ENCODE measurements at regions not wholly inside any gene's neighbourhood (a gene's known extent, or its start where the extent isn't known, plus 50 kb on each side); places are given as distances from the start of the nearest gene placed in this dataset.
"Not testable (repeated sequence)": the region's sequence is repeated elsewhere in the genome, so short reads cannot be mapped to it uniquely, and the experiment has no call there.

DNA sequence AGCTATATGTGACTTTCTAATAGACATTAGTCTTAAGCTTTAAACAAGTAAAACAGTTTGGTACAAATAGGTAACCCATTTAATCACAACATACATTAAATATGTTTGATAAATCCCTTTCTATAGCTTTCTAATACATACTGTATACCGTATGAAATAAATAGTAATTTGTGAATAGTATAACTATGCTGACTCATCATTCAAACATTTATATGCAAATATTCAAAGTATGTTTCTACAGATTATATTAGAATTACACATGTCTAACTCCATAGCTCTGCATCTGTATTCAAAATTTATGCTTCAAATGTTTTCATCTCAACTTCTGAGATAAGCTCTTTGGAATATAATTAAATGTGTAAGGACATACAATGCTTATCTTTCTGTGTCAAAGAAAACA is 142.7 kb upstream of the ZNF804A start:
- CTCF ChIA-PET = no interaction called here
- no TSS peak for BruUV-seq (replicated peaks)

DNA sequence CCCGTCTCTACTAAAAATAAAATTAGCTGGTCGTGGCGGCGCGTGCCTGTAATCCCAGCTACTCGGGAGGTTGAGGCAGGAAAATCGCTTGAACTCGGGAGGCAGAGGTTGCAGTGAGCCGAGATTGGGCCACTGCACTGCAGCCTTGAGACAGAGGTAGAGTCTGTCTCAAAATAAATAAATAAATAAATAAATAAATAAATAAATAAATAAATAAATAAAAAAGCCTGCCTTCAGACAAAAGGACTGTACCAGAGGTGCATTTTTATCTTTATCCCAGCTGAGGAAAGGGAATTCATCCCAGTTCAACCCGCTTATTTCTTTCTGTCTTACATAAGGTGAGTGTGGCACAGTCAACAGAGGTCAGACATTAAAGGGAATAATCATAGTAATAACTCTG is 141.6 kb upstream of the ZNF804A start:
- H3K27ac ChIP-seq (ENCODE audit: low read depth, low read length); H3K36me3 ChIP-seq (ENCODE audit: control insufficient read depth in 1 of 2, insufficient read depth in 2 of 2, low read length in 2 of 2); H3K9me2 ChIP-seq (ENCODE audit: insufficient read depth); RAD21 ChIA-PET (ENCODE audit: low non-redundant PET in 1 of 2, low total read pairs in 2 of 2, uncharacterized antibody in 2 of 2, unreplicated experiment in 2 of 2); H4K20me1 ChIP-seq (ENCODE audit: insufficient read depth); H3K4me3 ChIP-seq (replicated peaks in 1 of 2; ENCODE audit: low read depth in 1 of 2, low read length in 2 of 2); ATAC-seq; H3K9me3 ChIP-seq (ENCODE audit: control insufficient read depth in 1 of 2, insufficient read depth in 1 of 2, low read depth in 1 of 2, low read length in 2 of 2); H3K4me2 ChIP-seq (ENCODE audit: low read length); intact Hi-C loops (cut with micrococcal nuclease); H3K4me1 ChIP-seq (ENCODE audit: control insufficient read depth in 1 of 2, insufficient read depth in 2 of 2, low read length in 2 of 2); H3K9ac ChIP-seq (ENCODE audit: low read length); BruUV-seq (replicated peaks); POLR2A ChIA-PET; H2AFZ ChIP-seq (ENCODE audit: low read depth, low read length, poor library complexity, severe bottlenecking); CTCF ChIA-PET; H3K27me3 ChIP-seq (ENCODE audit: insufficient read depth, low read length); H3K79me2 ChIP-seq (ENCODE audit: insufficient read depth, low read length); DNase-seq (ENCODE audit: low read depth, low spot score): not testable (repeated sequence)

More for the DNA sequence above, 142.7 kb upstream of the ZNF804A start:
- Histone ChIP-seq H4K20me1 (ENCODE audit: insufficient read depth) (no peaks in the 10 kb centered on the region), H3K36me3 (ENCODE audit: control insufficient read depth in 1 of 2, insufficient read depth in 2 of 2, low read length in 2 of 2) (no peaks in the 10 kb centered on the region), H3K4me3 (replicated peaks in 1 of 2; ENCODE audit: low read depth in 1 of 2, low read length in 2 of 2) (no peak overlapping the region), H3K9ac (ENCODE audit: low read length) (no peak overlapping the region), H3K9me2 (ENCODE audit: insufficient read depth) (no peaks in the 10 kb centered on the region), H3K79me2 (ENCODE audit: insufficient read depth, low read length) (no peaks in the 10 kb centered on the region), H3K9me3 (ENCODE audit: control insufficient read depth in 1 of 2, insufficient read depth in 1 of 2, low read depth in 1 of 2, low read length in 2 of 2) (no peaks in the 10 kb centered on the region), H2AFZ (ENCODE audit: low read depth, low read length, poor library complexity, severe bottlenecking) (peak overlapping the region; percentile 22), H3K4me1 (ENCODE audit: control insufficient read depth in 1 of 2, insufficient read depth in 2 of 2, low read length in 2 of 2) (no peaks in the 10 kb centered on the region), H3K27me3 (ENCODE audit: insufficient read depth, low read length) (no peaks in the 10 kb centered on the region), H3K27ac (ENCODE audit: low read depth, low read length) (no peak overlapping the region), H3K4me2 (ENCODE audit: low read length) (no peak overlapping the region)
- DNase-seq (ENCODE audit: low read depth, low spot score) (no peak), ATAC-seq (no peak)
- intact Hi-C loops (cut with micrococcal nuclease) = no loop called here
- RAD21 ChIA-PET (ENCODE audit: low non-redundant PET in 1 of 2, low total read pairs in 2 of 2, uncharacterized antibody in 2 of 2, unreplicated experiment in 2 of 2) = no interaction called here
- POLR2A ChIA-PET = no interaction called here
- TF ChIP-seq, protein P1, sequence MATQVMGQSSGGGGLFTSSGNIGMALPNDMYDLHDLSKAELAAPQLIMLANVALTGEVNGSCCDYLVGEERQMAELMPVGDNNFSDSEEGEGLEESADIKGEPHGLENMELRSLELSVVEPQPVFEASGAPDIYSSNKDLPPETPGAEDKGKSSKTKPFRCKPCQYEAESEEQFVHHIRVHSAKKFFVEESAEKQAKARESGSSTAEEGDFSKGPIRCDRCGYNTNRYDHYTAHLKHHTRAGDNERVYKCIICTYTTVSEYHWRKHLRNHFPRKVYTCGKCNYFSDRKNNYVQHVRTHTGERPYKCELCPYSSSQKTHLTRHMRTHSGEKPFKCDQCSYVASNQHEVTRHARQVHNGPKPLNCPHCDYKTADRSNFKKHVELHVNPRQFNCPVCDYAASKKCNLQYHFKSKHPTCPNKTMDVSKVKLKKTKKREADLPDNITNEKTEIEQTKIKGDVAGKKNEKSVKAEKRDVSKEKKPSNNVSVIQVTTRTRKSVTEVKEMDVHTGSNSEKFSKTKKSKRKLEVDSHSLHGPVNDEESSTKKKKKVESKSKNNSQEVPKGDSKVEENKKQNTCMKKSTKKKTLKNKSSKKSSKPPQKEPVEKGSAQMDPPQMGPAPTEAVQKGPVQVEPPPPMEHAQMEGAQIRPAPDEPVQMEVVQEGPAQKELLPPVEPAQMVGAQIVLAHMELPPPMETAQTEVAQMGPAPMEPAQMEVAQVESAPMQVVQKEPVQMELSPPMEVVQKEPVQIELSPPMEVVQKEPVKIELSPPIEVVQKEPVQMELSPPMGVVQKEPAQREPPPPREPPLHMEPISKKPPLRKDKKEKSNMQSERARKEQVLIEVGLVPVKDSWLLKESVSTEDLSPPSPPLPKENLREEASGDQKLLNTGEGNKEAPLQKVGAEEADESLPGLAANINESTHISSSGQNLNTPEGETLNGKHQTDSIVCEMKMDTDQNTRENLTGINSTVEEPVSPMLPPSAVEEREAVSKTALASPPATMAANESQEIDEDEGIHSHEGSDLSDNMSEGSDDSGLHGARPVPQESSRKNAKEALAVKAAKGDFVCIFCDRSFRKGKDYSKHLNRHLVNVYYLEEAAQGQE (IDR thresholded peaks at IDR 0.05; ENCODE audit: low read depth) = no peak
- TF ChIP-seq ZFX (IDR thresholded peaks at IDR 0.05) (no peak), ELF1 (IDR thresholded peaks at IDR 0.05; ENCODE audit: borderline replicate concordance, low read depth) (no peak)
